ENCODE measurements at regions not wholly inside any gene's neighbourhood (a gene's known extent, or its start where the extent isn't known, plus 50 kb on each side); places are given as distances from the start of the nearest gene placed in this dataset.
"Not testable (repeated sequence)": the region's sequence is repeated elsewhere in the genome, so short reads cannot be mapped to it uniquely, and the experiment has no call there.

DNA sequence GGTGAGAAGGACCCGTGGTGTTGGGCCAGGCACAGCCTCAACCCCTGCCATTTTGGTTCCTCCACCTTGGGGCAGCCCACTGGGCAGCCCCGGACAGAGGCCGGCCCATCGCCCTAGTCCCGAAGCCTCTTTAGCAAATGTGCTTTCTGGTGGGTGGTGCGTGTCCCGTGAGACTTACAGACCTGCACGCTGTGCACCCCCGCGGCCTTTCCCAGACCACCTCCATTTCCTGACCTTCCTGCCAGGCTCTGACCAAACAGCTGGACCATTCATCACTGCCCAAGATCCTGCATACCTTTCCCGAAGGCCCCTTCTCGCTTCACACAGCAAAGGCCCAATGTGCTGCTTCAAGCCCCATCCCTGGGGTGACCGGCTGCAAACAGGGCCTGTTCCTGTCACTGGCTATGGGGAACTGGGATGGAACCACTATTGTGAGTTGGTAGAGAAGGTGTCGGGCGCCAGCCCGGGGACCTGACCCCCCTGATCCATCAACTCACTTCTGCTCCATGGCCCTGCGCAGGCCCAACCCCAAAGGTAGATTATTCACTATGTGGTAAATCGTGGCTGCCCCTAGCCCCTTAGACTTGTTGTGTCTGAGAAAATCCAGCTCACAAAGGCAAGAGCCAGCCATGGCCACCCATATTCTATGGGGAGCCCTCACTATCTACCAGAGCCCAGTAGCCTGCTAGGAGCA, 341.0 kb downstream of the EIPR1 start:
- no peak for DNase-seq (ENCODE audit: low read depth in 3 of 3)

DNA sequence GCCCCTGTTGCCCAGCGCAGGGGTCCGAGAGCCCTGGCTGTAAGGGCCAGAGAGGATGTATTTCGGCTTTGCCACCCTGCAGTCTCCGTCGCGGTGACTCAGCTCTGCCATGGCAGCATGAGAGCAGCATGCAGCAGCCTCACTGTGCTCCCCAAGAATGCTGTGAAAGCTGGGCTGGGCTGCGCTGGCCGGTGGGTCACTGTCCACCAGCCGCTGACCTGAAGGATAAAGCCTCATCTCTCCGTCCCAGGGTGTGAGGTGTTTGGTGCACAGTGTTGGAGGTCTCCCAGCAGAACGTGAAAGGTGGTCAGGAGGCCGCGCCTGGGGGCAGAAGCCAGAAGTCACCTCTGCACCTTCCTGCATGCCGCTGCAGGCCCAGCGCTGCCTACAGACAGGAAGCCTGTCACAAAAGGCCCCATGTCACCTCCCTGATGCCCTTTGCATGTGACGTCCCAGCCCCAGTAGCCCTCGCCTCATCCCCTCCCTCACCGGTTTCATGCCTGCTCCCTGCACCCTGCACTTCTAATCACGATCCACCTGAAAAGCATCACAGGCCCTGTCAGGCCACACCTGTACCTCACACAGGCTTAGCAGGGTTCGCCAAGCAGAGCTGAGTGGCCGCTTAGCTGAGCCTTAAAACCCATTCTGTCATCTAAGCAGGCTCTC, 342.1 kb downstream of the EIPR1 start:
- DNase-seq (ENCODE audit: low read depth in 3 of 3): no peak

GRCh38 chr2:3034856-3035255, 342.8 kb downstream of the EIPR1 start:
- DNase-seq (ENCODE audit: low read depth in 3 of 3): no peak

GRCh38 chr2:3034396-3034795, 343.2 kb downstream of the EIPR1 start:
- no peak for DNase-seq (ENCODE audit: low read depth in 3 of 3)

DNA sequence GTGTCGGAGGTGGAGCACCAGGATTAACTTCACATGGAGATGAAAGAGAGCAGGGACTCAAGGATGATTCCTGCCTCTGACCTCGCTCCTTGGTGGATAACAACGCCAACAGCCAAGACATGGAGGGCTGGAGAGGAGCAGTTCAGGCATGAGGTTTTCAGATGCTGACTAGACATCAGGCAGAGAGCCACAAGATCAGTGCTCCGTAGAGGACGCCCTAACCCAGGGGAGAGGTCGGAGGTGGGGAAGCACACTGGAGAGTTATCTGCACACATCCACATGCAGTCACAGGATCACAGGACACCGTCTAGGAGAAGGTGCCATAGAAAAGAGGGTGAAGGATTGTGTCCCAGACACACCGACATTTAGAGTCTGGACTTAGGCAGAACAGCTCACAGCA, 344.3 kb downstream of the EIPR1 start:
- DNase-seq (ENCODE audit: low read depth in 3 of 3): no peak

- DNase-seq (ENCODE audit: low read depth in 3 of 3): not testable (repeated sequence)
Observed at GRCh38 chr2:3030791-3031190, 346.8 kb downstream of the EIPR1 start.

GRCh38 chr2:3025984-3026383, 351.6 kb downstream of the EIPR1 start:
- DNase-seq (ENCODE audit: low read depth in 3 of 3): no peak

DNA sequence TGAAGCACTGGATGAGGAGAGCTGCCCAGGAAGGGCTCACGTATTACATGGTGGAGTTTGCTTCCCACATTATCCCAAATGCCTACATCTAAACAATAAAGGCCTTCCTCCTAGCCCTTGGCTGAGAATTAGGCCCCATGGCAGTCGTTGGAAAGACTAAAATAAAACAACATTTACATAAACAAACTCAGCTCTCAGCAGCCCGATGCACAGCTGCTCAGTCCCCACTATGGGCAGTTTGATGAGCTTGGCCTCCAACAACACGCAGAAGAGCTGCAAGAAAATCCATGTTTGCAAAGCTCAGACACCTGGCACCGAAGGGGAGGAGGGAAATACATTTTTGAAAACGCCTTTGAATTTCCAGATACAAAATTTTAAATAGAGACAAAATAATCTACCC, 352.4 kb downstream of the EIPR1 start:
- DNase-seq (ENCODE audit: low read depth in 3 of 3): no peak

DNA sequence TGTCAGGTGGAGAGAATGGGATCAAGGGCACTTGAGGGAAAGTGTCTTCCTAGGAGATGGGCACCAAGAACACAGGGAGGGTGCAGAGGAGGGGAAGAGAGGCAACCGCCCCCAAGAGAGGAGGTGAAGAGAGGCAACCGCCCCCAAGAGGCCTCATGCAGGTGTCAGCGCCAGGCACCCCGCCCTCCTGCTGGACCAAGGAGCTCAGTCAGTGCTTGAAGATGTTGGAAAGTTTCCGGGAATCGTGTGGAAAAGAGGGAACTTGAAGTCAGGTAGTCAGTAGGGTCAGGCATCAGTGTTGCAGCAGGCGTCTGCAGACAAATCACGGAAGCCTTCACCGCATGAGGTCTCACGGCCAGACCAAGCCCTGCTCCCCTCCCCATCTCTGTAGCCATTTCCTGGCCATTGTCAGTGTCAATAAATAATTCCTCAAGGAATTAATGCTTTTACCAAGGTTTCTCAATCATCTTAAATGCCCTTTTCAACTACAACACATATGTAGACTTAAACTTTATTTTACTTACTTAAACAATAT, 353.1 kb downstream of the EIPR1 start:
- DNase-seq (ENCODE audit: low read depth in 3 of 3): no peak

- DNase-seq (ENCODE audit: low read depth in 3 of 3): no peak
Observed at GRCh38 chr2:3023531-3023930, 354.1 kb downstream of the EIPR1 start.

DNA sequence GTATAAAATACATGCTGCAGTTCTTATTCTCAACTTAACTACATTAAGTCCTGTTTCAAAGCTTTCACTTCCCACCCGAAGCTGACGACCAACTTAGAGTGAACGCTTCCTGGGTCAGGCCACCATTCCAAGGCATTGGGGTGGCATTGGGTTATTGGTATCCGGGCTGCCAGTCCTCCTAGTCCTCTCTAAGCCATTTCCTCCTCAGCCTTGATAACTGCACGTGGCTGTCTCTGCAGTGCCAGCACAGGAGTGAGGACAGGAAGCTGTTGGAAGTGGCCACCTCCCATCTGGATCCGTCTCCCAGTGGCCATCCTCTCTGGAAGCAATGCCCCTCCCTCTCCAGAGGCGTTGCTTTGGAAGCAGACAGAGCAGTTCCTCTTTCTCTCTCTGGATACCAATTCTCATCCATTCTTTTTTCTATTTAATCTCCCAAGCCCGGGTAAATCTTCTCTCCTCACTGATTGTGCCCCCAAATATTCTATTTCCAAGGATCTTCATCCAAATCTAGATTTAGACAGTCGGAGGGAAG, 354.7 kb downstream of the EIPR1 start:
- no peak for DNase-seq (ENCODE audit: low read depth in 3 of 3)

DNA sequence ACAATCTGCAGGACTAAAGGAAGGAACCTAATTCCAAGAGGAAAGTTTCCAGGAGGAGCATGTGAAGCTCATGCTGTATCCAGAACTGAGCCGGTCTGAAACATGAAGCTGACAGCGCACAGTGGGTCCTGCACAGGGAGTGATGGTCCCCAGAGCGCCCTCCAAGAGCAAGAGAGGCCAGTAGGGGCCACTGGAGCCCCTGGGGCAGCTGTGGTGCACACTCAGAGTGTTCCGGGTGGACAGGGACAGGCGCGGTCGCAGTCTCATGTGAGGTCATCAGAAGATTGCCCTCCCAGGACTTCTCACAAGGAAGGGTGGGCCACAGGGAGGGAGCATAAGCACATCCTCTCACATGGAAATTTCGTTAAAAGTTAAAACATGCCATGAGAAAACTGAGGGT, 355.9 kb downstream of the EIPR1 start:
- DNase-seq (ENCODE audit: low read depth in 3 of 3): no peak

- no peak for DNase-seq (ENCODE audit: low read depth in 3 of 3)
Observed at GRCh38 chr2:3010001-3010400, 367.6 kb downstream of the EIPR1 start.

DNA sequence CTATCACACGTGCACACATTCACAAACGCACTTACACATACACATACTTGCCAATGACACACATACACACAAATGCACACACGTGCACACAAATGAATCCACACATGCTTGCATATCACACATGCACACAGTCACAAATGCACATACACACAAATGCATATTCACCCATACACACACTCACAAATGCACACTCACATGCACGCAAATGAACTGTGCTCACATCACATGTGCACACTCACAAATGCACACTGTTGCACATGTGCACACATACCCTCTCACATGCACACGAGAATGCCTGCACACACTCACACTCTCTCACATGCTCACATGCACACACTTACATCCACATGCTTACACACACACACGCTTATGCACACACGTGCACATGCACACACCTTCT, 368.1 kb downstream of the EIPR1 start:
- DNase-seq (ENCODE audit: low read depth in 3 of 3): no peak

DNA sequence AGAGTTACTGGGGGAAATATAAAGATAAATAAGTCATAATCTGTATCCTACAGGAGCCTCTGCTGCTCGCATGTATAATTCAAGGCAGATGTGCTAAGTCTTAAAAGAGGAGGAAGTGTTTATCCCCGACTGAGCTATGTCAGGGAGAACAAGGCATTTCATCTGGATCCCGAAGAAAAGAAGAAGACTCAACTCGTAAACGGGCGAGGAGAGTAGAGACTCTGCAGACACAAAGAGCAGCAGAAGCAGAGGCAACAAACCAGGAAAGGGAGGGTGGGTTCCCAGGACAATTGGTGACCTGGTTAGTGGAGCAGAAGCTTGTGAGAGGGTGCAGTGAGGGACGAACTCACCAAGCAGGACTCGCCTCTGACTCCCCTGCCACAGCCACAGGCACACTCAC, 368.6 kb downstream of the EIPR1 start:
- DNase-seq (ENCODE audit: low read depth in 3 of 3): no peak

DNA sequence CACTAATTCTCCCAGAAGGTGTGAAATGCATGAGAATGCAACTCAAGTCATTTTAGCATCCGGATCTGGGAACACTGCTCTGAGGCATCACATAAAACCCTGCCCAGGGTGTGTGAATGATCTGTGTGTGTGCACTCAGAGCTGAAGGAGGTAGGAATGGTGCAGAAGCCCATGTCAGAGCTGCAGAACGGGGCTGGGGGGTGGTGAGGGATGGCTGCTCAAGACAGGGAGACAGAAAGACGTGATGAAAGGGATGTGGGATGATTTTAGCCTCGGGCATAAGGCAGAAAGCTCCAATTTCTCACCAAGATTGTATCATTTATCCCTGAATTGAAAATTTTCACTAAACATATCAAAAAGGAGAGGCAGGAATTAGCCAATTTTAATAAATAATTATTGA, 369.1 kb downstream of the EIPR1 start:
- no peak for DNase-seq (ENCODE audit: low read depth in 3 of 3)

- DNase-seq (ENCODE audit: low read depth in 3 of 3): no peak
Observed at GRCh38 chr2:3007135-3007534, 370.5 kb downstream of the EIPR1 start.

DNA sequence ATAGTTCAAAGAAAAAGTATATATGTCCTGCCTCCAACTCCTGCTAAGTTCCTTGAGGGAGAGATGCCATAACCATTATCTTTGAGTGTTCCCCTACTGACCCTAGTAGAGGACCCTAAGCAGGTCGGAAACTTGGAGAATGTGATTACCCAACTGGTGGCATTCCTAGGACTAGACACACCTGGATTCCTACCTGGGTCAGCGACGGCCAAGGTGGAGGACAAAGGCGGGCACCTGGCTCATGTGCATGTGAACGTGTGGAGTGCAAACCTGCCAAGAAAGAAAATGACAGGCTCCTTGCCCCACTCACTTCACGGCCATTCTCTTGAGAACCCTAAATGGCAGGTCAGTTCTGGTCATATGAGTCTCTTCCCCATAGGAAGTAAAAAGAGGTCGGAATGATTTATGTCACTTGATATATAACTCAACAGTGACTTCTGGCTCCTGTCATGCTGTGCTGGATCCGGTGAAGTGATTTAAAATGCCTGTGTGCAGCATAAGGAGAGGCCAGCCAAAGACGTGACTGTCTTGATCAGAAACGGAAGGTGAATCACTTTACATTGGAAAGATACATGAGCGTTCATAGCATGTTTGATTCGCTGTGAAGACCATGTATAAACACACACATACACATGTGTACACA, 371.6 kb downstream of the EIPR1 start:
- no peak for DNase-seq (ENCODE audit: low read depth in 3 of 3)

DNA sequence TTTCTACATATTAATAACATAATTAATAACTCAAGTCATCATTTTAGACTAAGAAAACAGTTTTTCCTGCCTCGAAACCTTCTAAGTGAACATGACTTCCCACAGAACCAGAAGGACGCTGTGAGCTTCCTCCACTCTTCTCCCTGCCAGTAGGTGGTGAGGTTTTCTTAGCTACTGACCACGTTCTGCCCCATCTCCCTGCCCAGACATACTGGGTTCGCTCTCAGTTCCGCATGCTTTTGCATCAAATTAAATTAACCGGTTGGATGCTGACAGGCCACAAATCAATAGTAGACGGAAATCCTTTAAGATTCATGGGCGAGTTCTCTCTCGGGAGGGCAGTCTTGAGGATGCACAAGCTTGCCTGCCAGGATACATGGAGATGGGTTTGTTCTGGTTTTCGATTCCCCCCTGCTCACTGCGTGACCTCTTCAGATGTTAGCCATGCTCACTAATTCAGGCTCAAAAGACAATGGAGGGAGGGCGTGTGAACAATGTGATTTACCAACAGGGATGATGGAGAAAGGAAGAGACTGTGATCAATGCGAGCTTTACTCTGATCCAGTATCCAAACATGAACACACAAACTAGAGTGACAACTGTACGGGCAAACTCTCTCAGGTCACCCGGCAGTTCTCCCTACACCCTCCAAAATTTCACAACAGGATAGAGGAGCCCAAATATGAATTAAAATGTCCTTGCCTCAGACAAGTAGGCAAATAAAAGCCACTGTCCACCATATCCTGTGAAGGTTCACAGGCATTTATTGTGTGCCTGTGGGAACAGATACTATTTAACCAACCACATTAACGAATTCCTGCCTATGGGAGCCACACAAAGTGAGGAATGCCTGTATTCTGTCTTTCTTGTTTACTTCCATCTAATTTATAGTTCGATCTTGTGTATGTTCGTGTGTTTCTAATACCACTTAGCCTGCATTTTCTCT, 375.7 kb downstream of the EIPR1 start:
- no peak for DNase-seq (ENCODE audit: low read depth in 3 of 3)

DNA sequence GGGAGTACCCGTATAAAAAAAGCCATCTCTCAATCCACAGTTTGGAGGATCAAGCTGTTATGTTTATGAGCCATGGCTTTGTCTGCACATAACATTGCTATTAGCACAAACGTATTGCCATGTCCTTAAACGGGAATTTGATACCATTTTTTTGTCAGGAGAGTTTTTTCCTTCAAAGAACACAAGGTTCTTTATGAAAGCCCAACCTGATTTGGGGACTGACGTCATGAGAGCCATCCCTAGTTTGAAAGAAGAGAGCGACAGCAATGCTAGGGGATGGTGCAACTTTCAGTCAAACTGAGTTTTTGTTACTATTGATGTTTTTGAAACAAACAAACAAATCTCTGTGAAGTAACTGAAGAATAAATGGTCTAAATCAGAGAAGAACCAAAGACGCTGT, 376.6 kb downstream of the EIPR1 start:
- no peak for DNase-seq (ENCODE audit: low read depth in 3 of 3)

DNA sequence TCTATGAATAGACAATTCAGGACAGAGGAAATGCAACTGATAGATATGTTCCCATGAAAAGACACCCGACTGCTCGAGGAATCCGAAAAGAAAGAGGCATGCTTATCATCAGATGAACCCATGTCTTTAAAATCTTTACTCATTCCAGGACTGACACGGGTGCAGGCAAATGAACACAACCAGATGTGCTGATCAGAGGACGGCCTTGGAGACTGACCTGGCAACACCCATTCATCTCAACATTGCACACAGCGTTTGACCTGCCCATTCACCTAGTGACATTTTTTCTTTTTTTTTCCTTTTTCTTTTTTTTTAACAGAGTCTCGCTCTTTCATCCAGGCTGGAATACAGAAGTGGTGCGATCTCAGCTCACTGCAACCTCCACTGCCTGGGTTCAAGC, 377.5 kb downstream of the EIPR1 start:
- no peak for DNase-seq (ENCODE audit: low read depth in 3 of 3)

GRCh38 chr2:2998971-2999370, 378.6 kb downstream of the EIPR1 start:
- DNase-seq (ENCODE audit: low read depth in 3 of 3): no peak
